NCI-H1417 (cell line): ENCODE measurements at regions not wholly inside any gene's neighbourhood (a gene's known extent, or its start where the extent isn't known, plus 50 kb on each side); places are given as distances from the start of the nearest gene placed in this dataset.
"Not testable (repeated sequence)": the region's sequence is repeated elsewhere in the genome, so short reads cannot be mapped to it uniquely, and the experiment has no call there.

ENCODE experiments used
- DNase-seq, 3 experiments: peaks; one replicate each; lab custom pipeline; 2025; lab: John Stamatoyannopoulos, UW

DNA sequence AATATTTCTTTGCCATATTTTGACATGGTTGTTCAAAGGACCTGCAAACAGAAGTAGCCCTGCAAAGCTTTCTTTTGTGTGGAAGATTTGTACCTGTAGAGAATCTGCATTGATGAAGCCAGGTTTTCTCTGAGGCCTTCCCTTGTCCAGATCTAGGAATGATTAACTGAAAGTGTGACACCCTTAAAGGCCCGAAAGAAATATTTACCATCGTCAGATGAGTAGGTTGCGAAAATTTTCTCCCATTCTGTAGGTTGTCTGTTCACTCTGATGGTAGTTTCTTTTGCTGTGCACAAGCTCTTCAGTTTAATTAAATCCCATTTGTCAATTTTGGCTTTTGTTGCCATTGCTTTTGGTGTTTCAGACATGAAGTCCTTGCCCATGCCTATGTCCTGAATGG, 439.0 kb downstream of the SMARCA1 start:
- DNase-seq: not testable (repeated sequence)

GRCh38 chrX:129077424-129078170, 445.7 kb downstream of the SMARCA1 start:
- DNase-seq: no peak

DNA sequence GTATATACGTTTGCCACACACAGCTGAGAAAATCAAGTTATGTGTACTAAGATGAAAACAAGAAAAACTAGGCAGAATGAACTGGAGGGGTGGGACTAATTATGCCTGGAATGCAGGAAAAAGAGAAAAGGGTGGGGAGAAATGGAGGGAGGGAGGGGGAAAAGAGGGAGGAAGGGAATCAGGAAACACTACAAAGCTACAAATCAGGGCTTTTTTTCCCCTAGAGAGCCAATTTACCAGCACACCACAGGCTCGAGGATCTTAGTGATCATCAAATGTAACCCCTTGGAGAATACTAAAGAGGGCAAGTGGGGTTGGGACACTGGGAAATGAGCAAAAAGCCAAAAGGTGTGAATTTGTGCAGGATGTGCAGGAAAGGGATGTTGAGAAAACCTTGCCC, 451.9 kb downstream of the SMARCA1 start:
- no peak for DNase-seq

GRCh38 chrX:129065895-129066294, 457.4 kb downstream of the SMARCA1 start:
- no peak for DNase-seq

GRCh38 chrX:129058405-129058804, 464.9 kb downstream of the SMARCA1 start:
- no peak for DNase-seq

DNA sequence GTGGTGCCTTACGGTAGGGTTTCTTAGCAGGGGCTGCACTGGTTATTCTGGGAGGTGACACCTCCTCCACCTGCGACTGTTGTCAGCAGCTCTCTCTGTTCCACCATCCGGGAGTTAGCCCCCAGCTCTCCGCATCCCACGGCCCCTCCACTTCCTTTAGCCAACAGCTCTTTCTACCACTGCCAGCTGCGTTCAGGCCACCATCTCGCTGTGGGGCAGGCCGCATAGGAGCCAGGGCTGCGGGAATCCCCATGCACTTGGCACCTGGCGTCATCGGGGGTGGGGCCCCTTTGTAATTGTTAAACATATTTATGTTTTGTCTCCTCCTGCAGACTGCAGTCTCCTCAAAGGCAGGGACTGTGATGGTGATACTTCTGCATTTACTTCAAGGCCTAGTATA, 480.2 kb downstream of the SMARCA1 start:
- no peak for DNase-seq

- no peak for DNase-seq
These were observed 482.0 kb downstream of the SMARCA1 start for GRCh38 chrX:129041319-129041718.

DNA sequence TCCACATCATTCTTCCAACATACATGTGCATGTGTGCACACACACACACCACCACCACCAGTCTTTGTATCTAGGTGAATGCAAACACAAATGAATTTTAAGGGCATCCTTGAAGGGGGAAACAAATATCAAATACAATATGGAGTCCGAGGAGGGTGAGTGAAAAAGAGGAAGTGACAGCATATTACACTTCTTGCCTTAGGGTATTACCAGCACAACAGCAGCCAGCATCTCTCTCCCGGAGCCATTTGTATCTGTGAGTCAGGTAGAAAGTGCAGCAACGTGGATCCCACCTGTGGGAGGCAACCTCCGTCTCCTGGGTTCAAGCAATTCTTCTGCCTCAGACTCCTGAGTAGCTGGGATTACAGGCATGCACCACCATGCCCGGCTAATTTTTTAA, 483.2 kb downstream of the SMARCA1 start:
- DNase-seq: no peak

DNA sequence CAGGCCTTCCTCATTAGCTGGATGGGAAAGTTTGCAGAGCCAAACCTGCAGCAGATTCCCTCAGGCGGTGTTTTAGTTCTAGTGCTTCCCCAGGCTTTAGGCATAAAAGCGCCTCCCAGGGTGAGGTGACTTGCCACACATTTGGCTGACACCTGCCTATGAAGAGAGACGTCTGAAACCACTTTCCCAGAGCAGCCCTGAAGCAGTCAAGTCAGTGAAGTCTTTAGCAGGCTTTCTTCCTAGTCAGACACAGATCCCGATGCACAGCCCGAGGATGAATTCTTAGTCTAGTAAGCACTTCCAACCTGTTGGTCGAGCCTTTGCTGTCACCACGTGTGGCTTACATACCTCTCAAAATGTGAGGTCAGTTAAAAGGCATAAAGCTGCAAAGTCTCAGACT, 484.1 kb downstream of the SMARCA1 start:
- peak in 2 of 3 experiments; percentile 49 to 79 for DNase-seq

DNA sequence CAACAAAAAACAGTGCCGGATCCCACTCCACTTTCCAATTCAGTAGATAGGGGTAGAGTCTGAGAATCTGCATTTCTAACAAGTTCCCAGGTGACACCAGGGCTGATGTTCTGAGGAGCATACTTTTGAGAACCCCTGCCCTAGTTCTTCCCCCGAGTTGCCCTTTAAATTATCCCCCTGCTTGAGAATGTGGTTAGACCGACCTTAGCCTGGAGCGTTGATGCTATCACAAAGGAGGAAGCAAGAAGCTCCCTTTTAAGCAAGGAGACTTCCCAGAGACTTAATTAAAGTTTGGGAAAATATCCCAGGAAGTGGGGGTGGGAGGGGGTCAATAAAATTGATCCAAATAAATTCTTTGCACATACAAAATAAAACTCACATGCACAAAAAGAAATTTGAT, 485.9 kb downstream of the SMARCA1 start:
- no peak for DNase-seq

DNA sequence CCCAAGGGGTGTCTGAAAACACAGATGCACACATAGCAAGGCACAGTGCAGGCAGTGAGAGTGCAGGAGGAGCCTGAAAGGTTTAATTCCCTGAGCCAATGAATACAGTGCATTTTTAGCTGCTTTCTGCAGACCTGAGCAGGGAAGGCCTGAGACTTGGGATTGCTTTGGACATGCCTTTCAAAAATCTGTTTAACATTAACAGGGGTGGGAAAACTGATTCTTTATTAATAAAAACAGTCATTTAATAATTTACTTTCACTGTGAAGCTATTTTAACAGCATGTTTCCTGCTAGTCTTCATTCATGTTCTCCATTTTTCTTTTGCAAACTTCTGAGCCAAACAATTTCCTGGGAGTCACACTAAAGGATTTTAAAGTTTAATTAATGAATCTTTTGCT, 488.1 kb downstream of the SMARCA1 start:
- DNase-seq: no peak

DNA sequence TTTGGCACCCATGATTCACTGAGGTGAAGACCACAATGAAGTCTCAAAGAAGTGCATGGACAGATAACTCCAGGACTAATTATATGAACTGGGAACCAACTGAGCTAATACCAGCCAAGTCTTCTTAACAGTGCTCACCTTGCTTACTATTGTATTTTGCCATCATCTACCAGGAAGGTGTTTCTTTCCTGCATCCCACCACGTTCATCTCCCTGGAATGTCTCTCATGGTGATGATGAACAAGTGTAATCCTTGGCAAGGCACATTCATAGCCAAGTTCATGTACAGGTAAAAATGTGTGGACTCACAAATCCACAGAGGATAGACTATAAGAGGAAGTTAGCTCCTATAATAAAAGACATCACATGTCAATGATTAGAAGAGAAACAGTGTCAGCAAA, 489.1 kb downstream of the SMARCA1 start:
- no peak for DNase-seq

DNA sequence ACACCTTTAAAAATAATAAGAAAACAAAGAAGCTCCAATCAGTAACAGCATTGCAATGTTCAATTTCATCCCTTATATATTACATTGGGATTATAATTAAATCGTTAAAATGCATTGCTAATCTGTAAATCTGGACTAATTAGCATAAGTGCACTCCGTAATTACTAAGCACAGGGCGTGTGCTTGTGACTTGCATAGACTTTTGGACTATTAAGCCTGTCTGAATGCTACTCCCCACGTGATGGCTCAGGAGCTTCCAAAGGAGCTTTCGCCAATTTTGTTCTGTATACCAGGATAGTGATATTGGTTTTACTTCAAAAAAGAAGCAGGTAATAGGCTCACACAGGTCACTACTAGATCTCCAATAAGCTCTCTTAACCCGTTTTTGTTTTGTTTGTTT, 497.1 kb downstream of the SMARCA1 start:
- DNase-seq: no peak

DNA sequence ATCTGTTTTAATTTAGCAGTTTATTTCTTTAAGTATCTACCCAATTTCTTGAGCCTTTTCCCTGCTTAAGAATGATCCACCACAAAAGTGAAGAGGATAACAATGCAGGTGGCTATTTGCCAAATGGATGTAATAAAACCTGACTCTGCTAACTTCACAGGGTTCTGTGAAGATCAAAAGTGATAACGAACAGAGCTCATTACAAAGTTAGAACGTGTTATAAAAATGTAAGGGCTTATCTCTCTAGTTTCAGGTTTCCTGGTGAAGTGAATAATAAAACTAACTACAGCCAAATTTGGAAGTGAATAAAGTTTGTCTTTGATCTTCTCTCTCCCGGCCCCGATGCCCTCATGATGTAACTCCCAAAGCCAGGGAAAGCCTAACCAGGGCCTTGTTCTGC, 497.9 kb downstream of the SMARCA1 start:
- no peak for DNase-seq

- DNase-seq: no peak
These were observed 503.9 kb downstream of the SMARCA1 start for GRCh38 chrX:129019412-129019811.

GRCh38 chrX:129015381-129015780, 507.9 kb downstream of the SMARCA1 start:
- no peak for DNase-seq

DNA sequence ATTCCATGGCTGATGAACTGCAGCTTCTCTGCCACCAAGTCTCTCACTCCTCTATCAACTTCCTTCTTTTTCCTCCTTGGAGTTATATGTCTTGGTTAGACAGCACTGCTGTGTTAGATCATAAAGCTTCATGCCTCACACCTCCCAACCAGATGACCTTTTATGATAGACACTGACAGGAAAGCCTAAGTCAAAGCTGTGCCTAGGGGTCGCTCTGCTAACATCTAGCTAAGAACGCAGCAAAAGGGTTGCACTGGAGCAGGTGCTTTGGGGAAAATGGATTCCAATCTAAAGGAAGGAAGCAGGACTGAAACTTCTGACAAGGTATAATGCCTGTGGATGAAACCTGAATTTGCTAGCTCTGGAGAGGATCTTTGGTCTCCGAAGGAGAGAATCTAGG, 509.7 kb downstream of the SMARCA1 start:
- no peak for DNase-seq

- no peak for DNase-seq
These were observed 515.7 kb downstream of the SMARCA1 start for GRCh38 chrX:129007631-129008030.

DNA sequence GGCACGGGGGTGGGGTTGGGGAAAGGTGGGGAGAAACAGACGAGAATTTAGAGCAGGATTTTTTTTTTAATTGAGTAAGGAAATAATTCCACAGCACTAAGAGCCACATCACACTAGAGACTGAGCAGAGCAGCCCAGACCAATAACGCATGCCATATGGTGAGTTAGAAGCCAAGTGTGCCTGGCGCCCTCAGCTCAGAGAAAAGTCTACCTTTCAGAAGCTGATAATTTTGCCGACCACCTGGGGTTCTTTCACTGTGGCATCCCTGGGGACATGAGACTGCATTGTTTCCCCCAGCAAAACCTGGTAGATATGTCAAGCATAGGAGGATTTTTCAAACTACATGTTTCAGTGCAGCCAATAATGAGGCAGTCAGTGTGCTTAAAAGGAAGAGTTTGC, 516.8 kb downstream of the SMARCA1 start:
- DNase-seq: peak in 1 of 3 experiments; percentile 48

GRCh38 chrX:129000797-129001196, 522.5 kb downstream of the SMARCA1 start:
- peak in 1 of 3 experiments; percentile 39 for DNase-seq

DNA sequence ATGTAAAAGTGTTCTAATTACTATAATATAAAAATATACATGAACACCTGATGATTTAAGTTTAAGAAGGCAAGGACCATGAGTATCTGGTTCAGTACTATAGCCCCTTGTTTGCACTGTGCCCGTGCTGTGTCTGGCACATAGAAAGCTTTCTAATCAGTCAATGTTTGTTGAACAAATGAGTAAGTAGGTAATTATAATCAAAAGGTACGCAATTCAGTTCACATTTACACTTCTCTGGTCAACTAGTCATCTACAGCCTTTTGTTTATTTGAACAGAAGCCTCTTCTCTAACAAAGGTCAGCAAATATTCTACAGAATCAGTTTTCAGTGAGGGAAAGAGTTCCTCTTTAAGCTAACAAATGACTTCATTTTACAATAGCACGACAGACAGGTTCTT, 523.3 kb downstream of the SMARCA1 start:
- DNase-seq: peak in 2 of 3 experiments; percentile 58 to 89

DNA sequence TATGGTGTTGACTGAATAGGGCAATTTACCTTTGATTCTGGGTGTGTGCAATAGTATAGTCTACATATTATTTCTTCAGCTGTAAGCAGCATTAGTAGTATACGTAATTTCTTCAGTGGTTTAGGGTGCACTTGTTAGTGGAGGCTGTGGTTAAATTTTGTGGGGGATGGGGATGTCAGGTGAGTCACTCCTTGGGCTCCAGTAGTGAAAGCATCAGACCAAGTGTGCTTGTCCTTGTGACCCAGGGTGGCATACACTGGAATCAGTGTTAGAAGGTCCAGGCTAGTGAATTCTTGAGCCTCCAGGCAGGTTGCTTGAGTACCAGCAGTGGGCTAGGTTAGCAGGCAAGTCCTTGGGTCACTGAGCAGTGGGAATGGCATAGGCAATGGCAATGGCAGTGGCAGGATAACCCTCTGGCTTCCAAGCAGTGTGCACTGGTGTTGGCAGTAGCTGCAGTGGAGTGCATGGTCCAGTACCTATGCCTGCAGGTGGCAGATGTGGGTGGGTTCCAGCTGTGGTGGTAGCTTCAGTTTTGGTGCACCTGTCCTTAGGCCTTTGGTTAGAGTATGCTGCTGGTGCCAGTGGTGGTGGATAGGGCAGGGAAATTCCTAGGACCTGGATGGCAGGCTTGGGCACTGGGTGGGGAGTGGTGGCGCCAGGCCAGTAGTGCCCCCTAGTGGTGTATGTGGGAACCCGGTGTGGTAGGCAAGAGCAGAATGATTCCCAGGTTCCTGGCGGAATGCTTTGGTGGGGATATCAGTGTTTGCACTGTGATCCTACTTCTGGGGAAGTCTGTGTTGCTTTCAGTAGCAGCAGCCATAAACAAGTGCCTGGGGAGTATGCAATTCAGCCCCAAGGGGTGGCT, 531.0 kb downstream of the SMARCA1 start:
- no peak for DNase-seq

GRCh38 chrX:128975745-128976144, 547.5 kb downstream of the SMARCA1 start:
- DNase-seq: peak in 2 of 3 experiments; percentile 22 to 64
